AG09309 (cell line): ENCODE measurements at regions not wholly inside any gene's neighbourhood (a gene's known extent, or its start where the extent isn't known, plus 50 kb on each side); places are given as distances from the start of the nearest gene placed in this dataset.

Experiments
- DNase-seq: peaks from one replicate; pipeline ENCODE4 v3.0.0-alpha.2; 2010; ENCODE audit warnings: low read depth
- H3K4me3 ChIP-seq: 2 replicates; pipeline ENCODE4 v1.5.1; 2011; ENCODE audit warnings: mild to moderate bottlenecking, low read depth, low read length, moderate library complexity; ENCODE audit not compliant: control insufficient read depth
- CTCF ChIP-seq: IDR thresholded peaks from 2 replicates; pipeline ENCODE4 v1.5.1; 2011; ENCODE audit warnings: mild to moderate bottlenecking, low read depth, low read length, inconsistent platforms; ENCODE audit not compliant: insufficient read depth, control insufficient read depth; ENCODE audit errors: missing control alignments

- no peak for TF ChIP-seq CTCF
- no peak for DNase-seq
- H3K4me3 ChIP-seq: no peak overlapping the region
Measured at GRCh38 chr18:76264876-76265250, 230.2 kb downstream of the ZNF516 start.

- H3K4me3 ChIP-seq: no peak overlapping the region
- TF ChIP-seq CTCF: no peak
- no peak for DNase-seq
Measured at GRCh38 chr18:76264198-76264875, 230.7 kb downstream of the ZNF516 start.

GRCh38 chr18:76263046-76264005 is 231.7 kb downstream of the ZNF516 start:
- no peak for TF ChIP-seq CTCF
- DNase-seq: no peak
- H3K4me3 ChIP-seq: no peak overlapping the region

GRCh38 chr18:76260941-76261472 is 234.0 kb downstream of the ZNF516 start:
- TF ChIP-seq CTCF: no peak
- no peak overlapping the region for H3K4me3 ChIP-seq
- DNase-seq: no peak

- no peak for TF ChIP-seq CTCF
- no peak overlapping the region for H3K4me3 ChIP-seq
- no peak for DNase-seq
Measured at GRCh38 chr18:76259711-76260110, 235.3 kb downstream of the ZNF516 start.

- no peak for TF ChIP-seq CTCF
- DNase-seq: no peak
- H3K4me3 ChIP-seq: no peak overlapping the region
Measured at GRCh38 chr18:76259096-76259495, 235.9 kb downstream of the ZNF516 start.
